WTC11 (cell line): ENCODE measurements at regions not wholly inside any gene's neighbourhood (a gene's known extent, or its start where the extent isn't known, plus 50 kb on each side); places are given as distances from the start of the nearest gene placed in this dataset.

Experiments used
- ATAC-seq: fragments of 200-7000 bp; cut with Tn5 transposase; 2 replicates; pipeline ENCODE4 v1.10.0; 2021; ENCODE audit warnings: mild to moderate bottlenecking, moderate library complexity
- CTCF ChIA-PET: fragments of 300-600 bp; sonication (Branson Sonifier 250); formaldehyde crosslinking; loops from one replicate; lab custom pipeline; 2021; ENCODE audit warnings: antibody characterized with exemption; lab: Charles Lee
- POLR2A ChIA-PET: fragments of 350-600 bp; sonication (Branson Sonifier 250); formaldehyde crosslinking; loops from one replicate; lab custom pipeline; 2021; ENCODE audit warnings: antibody characterized with exemption; lab: Charles Lee
- DNase-seq: peaks from one replicate; pipeline ENCODE4 v3.0.0; 2021; ENCODE audit warnings: low spot score
- H3K27ac Mint-ChIP-seq: 2 replicates; pipeline ENCODE4 v1.8.0; 2021; ENCODE audit warnings: mixed read lengths
- H3K27me3 Mint-ChIP-seq: 2 replicates; pipeline ENCODE4 v1.8.0; 2021; ENCODE audit warnings: low read depth, mild to moderate bottlenecking, moderate library complexity, mixed read lengths
- H3K36me3 Mint-ChIP-seq: 2 replicates; pipeline ENCODE4 v1.8.0; 2021; ENCODE audit warnings: mixed read lengths
- H3K4me1 Mint-ChIP-seq: 2 replicates; pipeline ENCODE4 v1.8.0; 2022; ENCODE audit warnings: mixed read lengths
- H3K4me3 Mint-ChIP-seq: 2 replicates; pipeline ENCODE4 v1.8.0; 2021; ENCODE audit warnings: mild to moderate bottlenecking, moderate library complexity, mixed read lengths
- H3K9me3 Mint-ChIP-seq: 2 replicates; pipeline ENCODE4 v1.8.0; 2021; ENCODE audit warnings: mixed read lengths
- AR ChIP-seq: fragments of 250-450 bp; sonication (Bioruptor Pico); IDR thresholded peaks from 2 replicates; pipeline ENCODE4 v1.9.0; 2021; ENCODE audit warnings: mild to moderate bottlenecking
- E2F4 ChIP-seq: sonication (generic); formaldehyde crosslinking; IDR thresholded peaks from 2 replicates; pipeline ENCODE4 v1.8.1; 2022; ENCODE audit warnings: low read depth, mild to moderate bottlenecking, moderate library complexity, missing genetic modification reagents, borderline replicate concordance
- EMX1 ChIP-seq: fragments of 250-450 bp; sonication (Bioruptor Pico); IDR thresholded peaks from 2 replicates; pipeline ENCODE4 v1.8.0; 2021; ENCODE audit warnings: mild to moderate bottlenecking
- NFATC4 ChIP-seq: fragments of 250-450 bp; sonication (Bioruptor Pico); IDR thresholded peaks from 2 replicates; pipeline ENCODE4 v1.9.0; 2021; ENCODE audit warnings: mild to moderate bottlenecking
- NR3C1 ChIP-seq: sonication (generic); formaldehyde crosslinking; conservative IDR thresholded peaks from 2 replicates; pipeline ENCODE4 v1.8.1; 2023; ENCODE audit warnings: low read depth, mild to moderate bottlenecking, missing genetic modification reagents
- PRRX2 ChIP-seq: fragments of 250-450 bp; sonication (Bioruptor Pico); IDR thresholded peaks from 2 replicates; pipeline ENCODE4 v1.8.0; 2021; ENCODE audit warnings: mild to moderate bottlenecking
- RORB ChIP-seq: fragments of 250-450 bp; sonication (Bioruptor Pico); IDR thresholded peaks from 2 replicates; pipeline ENCODE4 v1.9.0; 2021; ENCODE audit warnings: mild to moderate bottlenecking
- SP1 ChIP-seq: sonication (generic); formaldehyde crosslinking; conservative IDR thresholded peaks from 2 replicates; pipeline ENCODE4 v1.8.1; 2022; ENCODE audit warnings: missing genetic modification reagents
- TEAD1 ChIP-seq: sonication (generic); formaldehyde crosslinking; IDR thresholded peaks from 2 replicates; pipeline ENCODE4 v1.8.0; 2022; ENCODE audit warnings: mild to moderate bottlenecking, missing genetic modification reagents
- TEAD4 ChIP-seq: sonication (generic); formaldehyde crosslinking; IDR thresholded peaks from 2 replicates; pipeline ENCODE4 v1.8.0; 2022; ENCODE audit warnings: mild to moderate bottlenecking, missing genetic modification reagents
- USF2 ChIP-seq: sonication (generic); formaldehyde crosslinking; IDR thresholded peaks from 2 replicates; pipeline ENCODE4 v1.8.1; 2023; ENCODE audit warnings: mild to moderate bottlenecking, missing genetic modification reagents, moderate library complexity
- ZBTB21 ChIP-seq: sonication (generic); formaldehyde crosslinking; IDR thresholded peaks from 2 replicates; pipeline ENCODE4 v1.8.1; 2023; ENCODE audit warnings: mild to moderate bottlenecking, missing genetic modification reagents, borderline replicate concordance
- ZMAT4 ChIP-seq: fragments of 250-450 bp; sonication (Bioruptor Pico); IDR thresholded peaks from 2 replicates; pipeline ENCODE4 v1.9.0; 2021; ENCODE audit warnings: mild to moderate bottlenecking
- ZNF219 ChIP-seq: sonication (generic); formaldehyde crosslinking; IDR thresholded peaks from 2 replicates; pipeline ENCODE4 v1.8.0; 2023; ENCODE audit warnings: missing genetic modification reagents, mild to moderate bottlenecking, borderline replicate concordance
- ZNF232 ChIP-seq: sonication (generic); formaldehyde crosslinking; IDR thresholded peaks from 2 replicates; pipeline ENCODE4 v1.8.0; 2022; ENCODE audit warnings: mild to moderate bottlenecking, missing genetic modification reagents
- ZNF423 ChIP-seq: fragments of 250-450 bp; sonication (Bioruptor Pico); IDR thresholded peaks from 2 replicates; pipeline ENCODE4 v2.1.2; 2022; ENCODE audit warnings: mild to moderate bottlenecking, moderate library complexity
- TF ChIP-seq, protein P1 (sequence below): fragments of 250-450 bp; sonication (Bioruptor Pico); IDR thresholded peaks from 2 replicates; pipeline ENCODE4 v1.8.0; 2021; ENCODE audit warnings: mild to moderate bottlenecking
- TF ChIP-seq, protein P2 (sequence below): sonication (generic); formaldehyde crosslinking; IDR thresholded peaks from 2 replicates; pipeline ENCODE4 v1.8.0; 2023; ENCODE audit warnings: missing genetic modification reagents, mild to moderate bottlenecking, borderline replicate concordance
- TF ChIP-seq, protein P3 (sequence below): sonication (generic); formaldehyde crosslinking; conservative IDR thresholded peaks from 2 replicates; pipeline ENCODE4 v1.8.1; 2023; ENCODE audit warnings: mild to moderate bottlenecking, low read depth, missing genetic modification reagents, moderate library complexity

DNA sequence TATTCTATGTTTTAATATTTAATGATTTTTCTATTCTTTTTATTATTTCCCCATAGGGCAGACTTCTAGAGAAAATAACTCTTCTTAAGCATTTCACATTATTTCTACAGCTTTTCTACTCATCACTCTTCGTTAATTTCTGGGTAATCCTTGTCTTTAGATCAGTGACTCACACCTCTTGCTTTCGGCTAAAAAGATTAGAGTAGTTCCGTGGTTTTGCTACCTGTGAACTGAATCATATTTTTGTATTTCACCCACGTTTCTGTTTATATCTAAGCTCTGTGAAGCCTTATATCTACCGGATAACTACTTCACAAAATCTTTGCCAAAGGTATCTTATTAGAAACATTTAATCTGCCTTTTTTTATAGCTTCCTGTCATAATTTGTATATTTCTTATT, 685.5 kb upstream of the FSHR start (continued):
- TF ChIP-seq NFATC4 (CRISPR knock-in tag) (no peak), ZNF232 (no peak)

DNA sequence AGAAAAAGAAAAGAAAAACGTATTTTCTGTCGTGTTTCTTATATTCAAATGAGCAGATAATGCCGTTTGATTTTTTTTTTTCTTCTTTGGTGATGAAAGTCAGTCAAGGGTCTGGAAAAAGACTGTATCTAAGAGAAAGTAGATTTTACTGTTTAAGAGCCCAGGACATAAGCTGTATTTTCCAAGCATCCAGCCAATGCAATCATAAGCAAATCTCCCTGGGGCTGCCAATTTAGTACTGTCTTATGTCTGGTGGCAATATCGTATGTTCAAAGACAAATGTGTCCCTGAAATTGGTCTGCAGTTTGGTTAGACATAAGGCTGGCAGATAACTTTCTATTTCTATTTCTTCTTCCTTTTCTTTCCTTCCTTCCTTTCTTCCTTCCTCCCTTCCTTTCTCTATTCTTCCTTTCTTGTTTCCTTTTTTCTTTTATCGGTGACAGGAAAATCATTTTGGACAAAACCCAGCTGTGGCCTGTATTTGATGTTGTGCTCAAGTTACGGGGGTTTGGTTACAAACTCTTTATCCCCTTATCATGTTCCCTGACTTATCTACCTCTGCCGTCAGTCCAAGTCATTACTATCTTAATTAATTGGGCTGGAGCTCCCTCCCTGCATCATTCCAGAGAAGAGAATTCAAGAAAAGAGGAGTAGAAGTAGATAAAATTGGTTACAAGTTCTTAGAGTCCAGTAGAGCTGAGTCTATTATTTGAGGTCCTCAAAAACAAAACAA, 683.4 kb upstream of the FSHR start:
- H3K27ac Mint-ChIP-seq: no peak overlapping the region
- no peaks in the 10 kb centered on the region for H3K36me3 Mint-ChIP-seq
- H3K27me3 Mint-ChIP-seq: no peaks in the 10 kb centered on the region
- POLR2A ChIA-PET: no interaction called here
- no peak for ATAC-seq
- DNase-seq: no peak
- H3K4me3 Mint-ChIP-seq: no peak overlapping the region
- TF ChIP-seq NR3C1 (no peak), TEAD1 (CRISPR knock-in tag) (no peak), E2F4 (CRISPR knock-in tag) (no peak), ZNF423 (CRISPR knock-in tag) (no peak), USF2 (CRISPR knock-in tag) (no peak), PRRX2 (no peak), EMX1 (CRISPR knock-in tag) (no peak), AR (CRISPR knock-in tag) (no peak), ZMAT4 (CRISPR knock-in tag) (no peak), ZNF219 (no peak), SP1 (CRISPR knock-in tag) (no peak)
- TF ChIP-seq, protein P1, sequence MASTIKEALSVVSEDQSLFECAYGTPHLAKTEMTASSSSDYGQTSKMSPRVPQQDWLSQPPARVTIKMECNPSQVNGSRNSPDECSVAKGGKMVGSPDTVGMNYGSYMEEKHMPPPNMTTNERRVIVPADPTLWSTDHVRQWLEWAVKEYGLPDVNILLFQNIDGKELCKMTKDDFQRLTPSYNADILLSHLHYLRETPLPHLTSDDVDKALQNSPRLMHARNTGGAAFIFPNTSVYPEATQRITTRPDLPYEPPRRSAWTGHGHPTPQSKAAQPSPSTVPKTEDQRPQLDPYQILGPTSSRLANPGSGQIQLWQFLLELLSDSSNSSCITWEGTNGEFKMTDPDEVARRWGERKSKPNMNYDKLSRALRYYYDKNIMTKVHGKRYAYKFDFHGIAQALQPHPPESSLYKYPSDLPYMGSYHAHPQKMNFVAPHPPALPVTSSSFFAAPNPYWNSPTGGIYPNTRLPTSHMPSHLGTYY: no peak
- peaks cover 11% of the 10 kb centered on the region for H3K4me1 Mint-ChIP-seq
- 0 out of 2 replicates have a peak, but pooled peaks cover 4% of the 10 kb centered on the region for H3K9me3 Mint-ChIP-seq
- CTCF ChIA-PET: no interaction called here

- no peaks in the 10 kb centered on the region for H3K27me3 Mint-ChIP-seq
- TF ChIP-seq, protein P2, sequence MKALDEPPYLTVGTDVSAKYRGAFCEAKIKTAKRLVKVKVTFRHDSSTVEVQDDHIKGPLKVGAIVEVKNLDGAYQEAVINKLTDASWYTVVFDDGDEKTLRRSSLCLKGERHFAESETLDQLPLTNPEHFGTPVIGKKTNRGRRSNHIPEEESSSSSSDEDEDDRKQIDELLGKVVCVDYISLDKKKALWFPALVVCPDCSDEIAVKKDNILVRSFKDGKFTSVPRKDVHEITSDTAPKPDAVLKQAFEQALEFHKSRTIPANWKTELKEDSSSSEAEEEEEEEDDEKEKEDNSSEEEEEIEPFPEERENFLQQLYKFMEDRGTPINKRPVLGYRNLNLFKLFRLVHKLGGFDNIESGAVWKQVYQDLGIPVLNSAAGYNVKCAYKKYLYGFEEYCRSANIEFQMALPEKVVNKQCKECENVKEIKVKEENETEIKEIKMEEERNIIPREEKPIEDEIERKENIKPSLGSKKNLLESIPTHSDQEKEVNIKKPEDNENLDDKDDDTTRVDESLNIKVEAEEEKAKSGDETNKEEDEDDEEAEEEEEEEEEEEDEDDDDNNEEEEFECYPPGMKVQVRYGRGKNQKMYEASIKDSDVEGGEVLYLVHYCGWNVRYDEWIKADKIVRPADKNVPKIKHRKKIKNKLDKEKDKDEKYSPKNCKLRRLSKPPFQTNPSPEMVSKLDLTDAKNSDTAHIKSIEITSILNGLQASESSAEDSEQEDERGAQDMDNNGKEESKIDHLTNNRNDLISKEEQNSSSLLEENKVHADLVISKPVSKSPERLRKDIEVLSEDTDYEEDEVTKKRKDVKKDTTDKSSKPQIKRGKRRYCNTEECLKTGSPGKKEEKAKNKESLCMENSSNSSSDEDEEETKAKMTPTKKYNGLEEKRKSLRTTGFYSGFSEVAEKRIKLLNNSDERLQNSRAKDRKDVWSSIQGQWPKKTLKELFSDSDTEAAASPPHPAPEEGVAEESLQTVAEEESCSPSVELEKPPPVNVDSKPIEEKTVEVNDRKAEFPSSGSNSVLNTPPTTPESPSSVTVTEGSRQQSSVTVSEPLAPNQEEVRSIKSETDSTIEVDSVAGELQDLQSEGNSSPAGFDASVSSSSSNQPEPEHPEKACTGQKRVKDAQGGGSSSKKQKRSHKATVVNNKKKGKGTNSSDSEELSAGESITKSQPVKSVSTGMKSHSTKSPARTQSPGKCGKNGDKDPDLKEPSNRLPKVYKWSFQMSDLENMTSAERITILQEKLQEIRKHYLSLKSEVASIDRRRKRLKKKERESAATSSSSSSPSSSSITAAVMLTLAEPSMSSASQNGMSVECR (CRISPR knock-in tag): no peak
- TF ChIP-seq ZNF232: no peak
- TF ChIP-seq ZBTB21 (CRISPR knock-in tag): no peak
- TF ChIP-seq RORB (CRISPR knock-in tag): no peak
- TF ChIP-seq TEAD1 (CRISPR knock-in tag): no peak
- TF ChIP-seq USF2 (CRISPR knock-in tag): no peak
- TF ChIP-seq, protein P3, sequence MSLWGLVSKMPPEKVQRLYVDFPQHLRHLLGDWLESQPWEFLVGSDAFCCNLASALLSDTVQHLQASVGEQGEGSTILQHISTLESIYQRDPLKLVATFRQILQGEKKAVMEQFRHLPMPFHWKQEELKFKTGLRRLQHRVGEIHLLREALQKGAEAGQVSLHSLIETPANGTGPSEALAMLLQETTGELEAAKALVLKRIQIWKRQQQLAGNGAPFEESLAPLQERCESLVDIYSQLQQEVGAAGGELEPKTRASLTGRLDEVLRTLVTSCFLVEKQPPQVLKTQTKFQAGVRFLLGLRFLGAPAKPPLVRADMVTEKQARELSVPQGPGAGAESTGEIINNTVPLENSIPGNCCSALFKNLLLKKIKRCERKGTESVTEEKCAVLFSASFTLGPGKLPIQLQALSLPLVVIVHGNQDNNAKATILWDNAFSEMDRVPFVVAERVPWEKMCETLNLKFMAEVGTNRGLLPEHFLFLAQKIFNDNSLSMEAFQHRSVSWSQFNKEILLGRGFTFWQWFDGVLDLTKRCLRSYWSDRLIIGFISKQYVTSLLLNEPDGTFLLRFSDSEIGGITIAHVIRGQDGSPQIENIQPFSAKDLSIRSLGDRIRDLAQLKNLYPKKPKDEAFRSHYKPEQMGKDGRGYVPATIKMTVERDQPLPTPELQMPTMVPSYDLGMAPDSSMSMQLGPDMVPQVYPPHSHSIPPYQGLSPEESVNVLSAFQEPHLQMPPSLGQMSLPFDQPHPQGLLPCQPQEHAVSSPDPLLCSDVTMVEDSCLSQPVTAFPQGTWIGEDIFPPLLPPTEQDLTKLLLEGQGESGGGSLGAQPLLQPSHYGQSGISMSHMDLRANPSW (CRISPR knock-in tag): no peak
- TF ChIP-seq TEAD4: no peak
These were observed 681.7 kb upstream of the FSHR start for GRCh38 chr2:49836017-49836416.

More at GRCh38 chr2:49836017-49836416, 681.7 kb upstream of the FSHR start:
- Mint-ChIP-seq H3K4me3 (no peak overlapping the region), H3K9me3 (0 out of 2 replicates have a peak, but pooled peaks cover 4% of the 10 kb centered on the region), H3K36me3 (no peaks in the 10 kb centered on the region), H3K27ac (no peak overlapping the region), H3K4me1 (peaks cover 8% of the 10 kb centered on the region)
- CTCF ChIA-PET: no interaction called here
- ATAC-seq (no peak), DNase-seq (no peak)
- POLR2A ChIA-PET: no interaction called here
